Vagina (tissue), 2 donors: ENCODE measurements at regions not wholly inside any gene's neighbourhood (a gene's known extent, or its start where the extent isn't known, plus 50 kb on each side); places are given as distances from the start of the nearest gene placed in this dataset.

Experiments used
- DNase-seq, 2 donors: peaks; one replicate each; pipeline ENCODE4 v3.0.0-alpha.2; 2017; ENCODE audit errors: extremely low spot score in 2 of 2
- H3K27ac ChIP-seq: fragments of 200-600 bp; sonication (generic); one replicate; pipeline ENCODE4 v1.5.1; 2019
- H3K27me3 ChIP-seq: fragments of 200-600 bp; sonication (generic); one replicate; pipeline ENCODE4 v1.5.1; 2019
- H3K36me3 ChIP-seq, 2 donors: fragments of 200-600 bp; sonication (generic); one replicate each; pipeline ENCODE4 v1.5.1; 2017 to 2019
- H3K4me1 ChIP-seq: fragments of 200-600 bp; sonication (generic); one replicate; pipeline ENCODE4 v1.5.1; 2019
- H3K4me3 ChIP-seq, 2 donors: fragments of 200-600 bp; sonication (generic); 1 replicate in 1 of 2; 2 replicates in 1 of 2; pipeline ENCODE4 v1.5.1; 2016 to 2019
- H3K9me3 ChIP-seq: fragments of 200-600 bp; sonication (generic); one replicate; pipeline ENCODE4 v1.5.1; 2019
- CTCF ChIP-seq, 3 experiments: fragments of 450-650 bp in 2 of 3; fragments of 200-600 bp in 1 of 3; sonication (generic) in 1 of 3; IDR thresholded peaks; one replicate each; pipeline ENCODE4 v1.5.1; 2017 to 2019; ENCODE audit warnings: antibody characterized with exemption in 3 of 3, mild to moderate bottlenecking in 2 of 3, moderate library complexity in 2 of 3
- POLR2A ChIP-seq, 2 donors: fragments of 450-650 bp; IDR thresholded peaks; one replicate each; pipeline ENCODE4 v1.6.1; 2017; ENCODE audit warnings: antibody characterized with exemption in 2 of 2, mild to moderate bottlenecking in 2 of 2, moderate library complexity in 2 of 2
- POLR2AphosphoS5 ChIP-seq, 2 donors: sonication (generic); formaldehyde crosslinking; IDR thresholded peaks; one replicate each; pipeline ENCODE4 v1.9.0; 2017; ENCODE audit warnings: antibody characterized with exemption in 2 of 2, mild to moderate bottlenecking in 2 of 2, low read depth in 1 of 2; ENCODE audit not compliant: insufficient read depth in 1 of 2
- intact Hi-C: fragments of 100-400 bp; cut with DNase I; formaldehyde crosslinking; loops from one replicate; pipeline ENCODE4 v1.15.1; 2023

- Histone ChIP-seq H3K27ac (no peak overlapping the region), H3K36me3 (no peaks in the 10 kb centered on the region), H3K4me3 (no peak overlapping the region), H3K9me3 (no peaks in the 10 kb centered on the region), H3K27me3 (no peaks in the 10 kb centered on the region), H3K4me1 (no peaks in the 10 kb centered on the region)
- no peak for DNase-seq
- intact Hi-C loops = no loop called here
- TF ChIP-seq POLR2AphosphoS5 (IDR thresholded peaks at IDR 0.05; ENCODE audit: insufficient read depth in 1 of 2, low read depth in 1 of 2) (no peak), CTCF (IDR thresholded peaks at IDR 0.05) (no peak), POLR2A (IDR thresholded peaks at IDR 0.05) (no peak)
Measured at GRCh38 chr9:1443450-1443849, 393.3 kb downstream of the DMRT2 start.

DNA sequence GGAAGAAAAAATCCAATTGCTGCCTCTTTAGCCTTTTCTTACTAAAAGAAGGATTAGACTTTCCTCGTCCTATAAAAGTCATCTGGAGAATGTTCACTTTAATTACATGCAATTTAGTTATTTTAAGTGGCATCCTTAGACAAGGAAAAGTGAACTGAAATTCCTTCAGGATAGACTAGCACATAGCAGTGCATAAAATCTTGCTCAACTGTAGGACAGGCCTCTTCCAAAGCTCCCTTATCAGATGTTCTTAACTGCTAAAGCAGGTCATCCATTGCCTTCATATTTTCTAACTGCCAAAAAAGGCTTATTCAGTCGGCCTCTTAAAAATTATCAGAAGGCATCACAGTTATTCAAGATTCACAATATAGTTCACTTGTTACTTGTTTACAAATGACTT is 396.5 kb downstream of the DMRT2 start:
- Histone ChIP-seq H3K36me3 (no peaks in the 10 kb centered on the region), H3K27ac (no peak overlapping the region), H3K27me3 (no peaks in the 10 kb centered on the region), H3K4me3 (no peak overlapping the region), H3K4me1 (no peaks in the 10 kb centered on the region), H3K9me3 (no peaks in the 10 kb centered on the region)
- TF ChIP-seq POLR2A (IDR thresholded peaks at IDR 0.05) (no peak), CTCF (IDR thresholded peaks at IDR 0.05) (no peak), POLR2AphosphoS5 (IDR thresholded peaks at IDR 0.05; ENCODE audit: insufficient read depth in 1 of 2, low read depth in 1 of 2) (no peak)
- no peak for DNase-seq
- intact Hi-C loops = no loop called here

- Histone ChIP-seq H3K4me3 (no peak overlapping the region), H3K27ac (no peak overlapping the region), H3K36me3 (no peaks in the 10 kb centered on the region), H3K4me1 (no peaks in the 10 kb centered on the region), H3K9me3 (no peaks in the 10 kb centered on the region), H3K27me3 (no peaks in the 10 kb centered on the region)
- intact Hi-C loops = no loop called here
- no peak for DNase-seq
- TF ChIP-seq POLR2A (IDR thresholded peaks at IDR 0.05) = no peak
- no peak for TF ChIP-seq CTCF (IDR thresholded peaks at IDR 0.05)
- no peak for TF ChIP-seq POLR2AphosphoS5 (IDR thresholded peaks at IDR 0.05; ENCODE audit: insufficient read depth in 1 of 2, low read depth in 1 of 2)
Measured at GRCh38 chr9:1453636-1454035, 403.5 kb downstream of the DMRT2 start.

DNA sequence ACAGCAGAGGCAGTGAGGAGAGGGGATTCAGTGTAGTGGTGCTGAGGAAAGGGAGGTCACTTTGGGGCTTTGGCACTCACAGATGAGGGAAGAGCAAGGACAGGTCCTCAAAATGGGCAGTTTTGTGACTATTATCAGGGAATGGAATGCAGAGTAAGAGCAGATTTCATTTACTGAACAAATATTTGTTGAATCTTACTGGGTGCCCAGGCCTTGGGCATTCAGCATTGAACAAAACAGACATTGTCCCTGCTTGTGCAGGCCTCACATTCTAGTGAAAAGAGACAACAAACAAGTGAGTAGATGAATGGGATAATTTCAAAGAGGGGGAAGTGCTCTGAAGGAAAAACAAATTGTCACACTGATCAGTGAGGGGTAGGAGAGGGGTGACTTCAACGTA is 404.1 kb downstream of the DMRT2 start:
- no peak overlapping the region for H3K27ac ChIP-seq

More for the DNA sequence above, 404.1 kb downstream of the DMRT2 start:
- TF ChIP-seq POLR2AphosphoS5 (IDR thresholded peaks at IDR 0.05; ENCODE audit: insufficient read depth in 1 of 2, low read depth in 1 of 2) (no peak), POLR2A (IDR thresholded peaks at IDR 0.05) (no peak), CTCF (IDR thresholded peaks at IDR 0.05) (no peak)
- intact Hi-C loops = no loop called here
- Histone ChIP-seq H3K36me3 (no peaks in the 10 kb centered on the region), H3K27me3 (no peaks in the 10 kb centered on the region), H3K4me1 (no peaks in the 10 kb centered on the region), H3K4me3 (no peak overlapping the region), H3K9me3 (no peaks in the 10 kb centered on the region)
- no peak for DNase-seq
